Stimulated activated CD4-positive, alpha-beta T cell treated with anti-CD3 and anti-CD28 coated beads, Interleukin-15, amount 100 ng/mL, for 48 hours (primary cell): ENCODE measurements at regions not wholly inside any gene's neighbourhood (a gene's known extent, or its start where the extent isn't known, plus 50 kb on each side); places are given as distances from the start of the nearest gene placed in this dataset.
"Not testable (repeated sequence)": the region's sequence is repeated elsewhere in the genome, so short reads cannot be mapped to it uniquely, and the experiment has no call there.

Experiments used
- DNase-seq, 2 donors: peaks; one replicate each; pipeline ENCODE4 v3.0.0-alpha.2; 2020; ENCODE audit warnings: low read depth in 2 of 2

- DNase-seq: not testable (repeated sequence)
These were observed 97.6 kb downstream of the GPX5 start for GRCh38 chr6:28623242-28623641.

GRCh38 chr6:28626386-28626785 is 100.7 kb downstream of the GPX5 start:
- DNase-seq: not testable (repeated sequence)

GRCh38 chr6:28632326-28632851 is 106.7 kb downstream of the GPX5 start:
- no peak for DNase-seq

- DNase-seq: no peak
These were observed 107.9 kb downstream of the GPX5 start for GRCh38 chr6:28633445-28634215.

- DNase-seq: no peak
These were observed 108.7 kb downstream of the GPX5 start for GRCh38 chr6:28634411-28634760.

GRCh38 chr6:28634761-28635546 is 109.3 kb downstream of the GPX5 start:
- DNase-seq: no peak

GRCh38 chr6:28635547-28636158 is 110.0 kb downstream of the GPX5 start:
- no peak for DNase-seq

GRCh38 chr6:28638787-28639430 is 113.2 kb downstream of the GPX5 start:
- DNase-seq: no peak

GRCh38 chr6:28639445-28640290 is 114.0 kb downstream of the GPX5 start:
- not testable (repeated sequence) for DNase-seq

- peak; percentile 31 to 33 for DNase-seq
These were observed 117.5 kb downstream of the GPX5 start for GRCh38 chr6:28643017-28643740.

- no peak for DNase-seq
These were observed 121.0 kb downstream of the GPX5 start for GRCh38 chr6:28646650-28647049.

GRCh38 chr6:28648035-28648877 is 122.6 kb downstream of the GPX5 start:
- DNase-seq: peak; percentile 62 to 66

GRCh38 chr6:28648878-28649375 is 123.2 kb downstream of the GPX5 start:
- DNase-seq: no peak

GRCh38 chr6:28651161-28651560 is 125.5 kb downstream of the GPX5 start:
- no peak for DNase-seq

- no peak for DNase-seq
These were observed 128.2 kb downstream of the GPX5 start for GRCh38 chr6:28653876-28654275.

GRCh38 chr6:28655164-28655563 is 129.5 kb downstream of the GPX5 start:
- no peak for DNase-seq

- no peak for DNase-seq
These were observed 131.0 kb downstream of the GPX5 start for GRCh38 chr6:28656715-28657114.

GRCh38 chr6:28657381-28657768 is 131.7 kb downstream of the GPX5 start:
- DNase-seq: no peak

- DNase-seq: peak; percentile 53 to 60
These were observed 132.2 kb downstream of the GPX5 start for GRCh38 chr6:28657769-28658465.
